ENCODE measurements at regions not wholly inside any gene's neighbourhood (a gene's known extent, or its start where the extent isn't known, plus 50 kb on each side); places are given as distances from the start of the nearest gene placed in this dataset.

- no peaks in the 10 kb centered on the region for H3K27me3 ChIP-seq (ENCODE audit: insufficient read depth, low read length)
Measured at GRCh38 chr5:74167206-74167929, 473.2 kb downstream of the ENC1 start.

DNA sequence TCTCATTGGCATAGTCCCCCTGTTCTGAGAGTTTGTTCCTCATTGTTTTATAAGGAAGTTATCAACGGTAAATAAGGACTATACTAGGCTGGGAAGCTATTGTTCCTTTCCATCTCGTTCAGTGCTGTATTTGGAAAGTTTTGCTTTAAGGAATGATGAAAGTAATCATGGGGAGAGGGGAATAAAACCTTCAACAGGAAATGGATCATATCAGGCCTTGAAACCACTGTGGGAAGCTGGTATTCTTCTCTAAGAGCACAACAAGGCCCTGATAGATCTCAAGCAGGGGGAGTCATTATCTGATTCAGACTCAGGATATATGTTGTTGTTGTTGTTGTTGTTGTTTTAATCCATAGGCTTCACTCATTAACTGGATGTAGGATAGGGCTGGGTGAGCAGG is 474.5 kb downstream of the ENC1 start:
- no peaks in the 10 kb centered on the region for H3K9me3 ChIP-seq (ENCODE audit: low read depth, low read length)
- no peaks in the 10 kb centered on the region for H3K27me3 ChIP-seq (ENCODE audit: insufficient read depth, low read length)
- no peak overlapping the region for H3K4me3 ChIP-seq (ENCODE audit: low read length)
- H3K4me1 ChIP-seq (ENCODE audit: insufficient read depth, low read length): no peaks in the 10 kb centered on the region

More at GRCh38 chr5:74167206-74167929, 473.2 kb downstream of the ENC1 start:
- Histone ChIP-seq H3K4me3 (ENCODE audit: low read length) (no peak overlapping the region), H3K9me3 (ENCODE audit: low read depth, low read length) (no peaks in the 10 kb centered on the region), H3K4me1 (ENCODE audit: insufficient read depth, low read length) (no peaks in the 10 kb centered on the region)

- no peaks in the 10 kb centered on the region for H3K27me3 ChIP-seq (ENCODE audit: insufficient read depth, low read length)
- H3K9me3 ChIP-seq (ENCODE audit: low read depth, low read length): no peaks in the 10 kb centered on the region
- H3K4me3 ChIP-seq (ENCODE audit: low read length): no peak overlapping the region
- H3K4me1 ChIP-seq (ENCODE audit: insufficient read depth, low read length): no peaks in the 10 kb centered on the region
Measured at GRCh38 chr5:74164725-74165235, 475.7 kb downstream of the ENC1 start.

DNA sequence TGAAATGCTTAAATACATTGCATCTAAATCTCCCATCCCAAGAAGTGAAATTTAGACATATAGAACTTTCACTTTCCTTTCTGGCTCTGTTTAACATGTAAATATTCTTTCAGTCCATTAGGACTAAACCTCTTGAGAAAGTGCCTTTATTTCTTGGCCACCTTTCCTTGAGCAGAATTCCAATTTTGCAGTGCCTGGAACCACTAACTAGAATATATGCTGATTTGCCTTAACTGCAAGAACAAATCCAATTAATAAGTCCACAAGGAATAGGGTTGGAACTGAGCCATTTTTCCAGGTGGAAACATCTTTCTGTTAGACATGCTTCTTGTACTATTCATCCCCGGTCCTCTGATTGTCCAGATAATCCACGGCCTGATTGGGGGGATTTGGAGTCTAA is 478.0 kb downstream of the ENC1 start:
- H3K4me1 ChIP-seq (ENCODE audit: insufficient read depth, low read length): no peaks in the 10 kb centered on the region
- no peaks in the 10 kb centered on the region for H3K9me3 ChIP-seq (ENCODE audit: low read depth, low read length)
- H3K27me3 ChIP-seq (ENCODE audit: insufficient read depth, low read length): no peaks in the 10 kb centered on the region
- H3K4me3 ChIP-seq (ENCODE audit: low read length): no peak overlapping the region

DNA sequence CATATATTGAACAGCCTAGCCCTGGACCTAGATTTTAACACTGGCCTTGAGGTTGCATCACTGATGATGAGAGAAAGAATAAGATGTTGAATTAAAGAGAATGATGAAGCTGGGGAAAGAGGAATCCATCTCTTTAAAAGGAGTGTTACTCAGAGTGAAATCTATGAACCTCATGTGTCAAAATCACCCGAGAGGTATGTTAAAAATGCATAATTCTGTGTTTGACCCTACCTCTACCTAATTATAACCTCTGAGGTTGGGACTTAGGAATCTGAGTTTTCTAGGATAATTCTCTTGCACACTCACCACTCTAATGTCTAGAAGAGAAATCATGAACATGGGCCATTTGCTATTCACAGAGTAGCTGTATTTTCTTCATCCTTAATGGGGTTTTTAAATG is 479.4 kb downstream of the ENC1 start:
- Histone ChIP-seq H3K9me3 (ENCODE audit: low read depth, low read length) (no peaks in the 10 kb centered on the region), H3K4me1 (ENCODE audit: insufficient read depth, low read length) (no peaks in the 10 kb centered on the region), H3K4me3 (ENCODE audit: low read length) (no peak overlapping the region), H3K27me3 (ENCODE audit: insufficient read depth, low read length) (no peaks in the 10 kb centered on the region)

GRCh38 chr5:74156728-74157383 is 483.7 kb downstream of the ENC1 start:
- H3K27me3 ChIP-seq (ENCODE audit: insufficient read depth, low read length): no peaks in the 10 kb centered on the region
- no peaks in the 10 kb centered on the region for H3K4me1 ChIP-seq (ENCODE audit: insufficient read depth, low read length)
- no peak overlapping the region for H3K4me3 ChIP-seq (ENCODE audit: low read length)
- H3K9me3 ChIP-seq (ENCODE audit: low read depth, low read length): no peaks in the 10 kb centered on the region

DNA sequence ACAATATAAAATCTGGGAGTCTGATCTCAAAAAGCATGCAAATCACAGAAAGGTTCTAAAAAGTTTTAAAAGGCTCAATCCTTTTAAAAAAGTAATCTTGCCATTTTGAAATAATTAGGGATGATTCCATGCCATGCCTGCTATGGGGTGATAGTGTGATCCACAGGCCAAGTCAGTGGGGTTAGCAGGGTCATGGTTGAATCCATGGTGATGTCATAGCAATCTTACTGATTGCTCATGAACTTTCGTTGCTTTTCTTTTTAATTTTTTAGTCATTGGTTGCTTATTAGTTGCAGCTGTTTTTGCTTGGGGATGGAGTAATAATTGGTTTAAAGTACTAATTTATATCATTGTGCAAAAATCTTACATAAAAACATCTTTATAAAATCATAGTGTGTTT is 485.0 kb downstream of the ENC1 start:
- Histone ChIP-seq H3K4me3 (ENCODE audit: low read length) (no peak overlapping the region), H3K27me3 (ENCODE audit: insufficient read depth, low read length) (no peaks in the 10 kb centered on the region), H3K4me1 (ENCODE audit: insufficient read depth, low read length) (no peaks in the 10 kb centered on the region), H3K9me3 (ENCODE audit: low read depth, low read length) (no peaks in the 10 kb centered on the region)

DNA sequence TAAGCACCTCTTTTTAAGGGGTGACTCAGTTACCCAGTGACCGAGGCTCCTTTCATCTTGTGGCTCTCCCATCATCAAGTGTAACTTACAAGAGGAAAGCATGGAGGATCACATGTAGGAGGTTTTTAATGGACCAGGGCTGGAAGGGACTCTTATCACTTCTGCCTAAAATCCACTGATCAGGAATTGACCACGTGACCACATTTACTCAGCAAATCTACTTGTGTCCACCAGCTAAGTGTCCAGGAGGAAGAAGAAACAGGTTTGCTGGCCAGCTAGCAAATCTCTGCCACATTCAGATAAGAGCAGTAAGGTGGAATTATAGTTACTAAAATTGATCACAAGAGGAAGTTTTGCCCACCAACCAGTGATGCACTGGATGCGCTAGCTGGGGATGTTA is 486.0 kb downstream of the ENC1 start:
- no peak overlapping the region for H3K4me3 ChIP-seq (ENCODE audit: low read length)
- no peaks in the 10 kb centered on the region for H3K27me3 ChIP-seq (ENCODE audit: insufficient read depth, low read length)
- peaks cover 3% of the 10 kb centered on the region for H3K4me1 ChIP-seq (ENCODE audit: insufficient read depth, low read length)
- H3K9me3 ChIP-seq (ENCODE audit: low read depth, low read length): no peaks in the 10 kb centered on the region

GRCh38 chr5:74153255-74153790 is 487.2 kb downstream of the ENC1 start:
- H3K4me3 ChIP-seq (ENCODE audit: low read length): no peak overlapping the region
- H3K4me1 ChIP-seq (ENCODE audit: insufficient read depth, low read length): peaks cover 13% of the 10 kb centered on the region
- H3K27me3 ChIP-seq (ENCODE audit: insufficient read depth, low read length): no peaks in the 10 kb centered on the region
- H3K9me3 ChIP-seq (ENCODE audit: low read depth, low read length): no peaks in the 10 kb centered on the region

DNA sequence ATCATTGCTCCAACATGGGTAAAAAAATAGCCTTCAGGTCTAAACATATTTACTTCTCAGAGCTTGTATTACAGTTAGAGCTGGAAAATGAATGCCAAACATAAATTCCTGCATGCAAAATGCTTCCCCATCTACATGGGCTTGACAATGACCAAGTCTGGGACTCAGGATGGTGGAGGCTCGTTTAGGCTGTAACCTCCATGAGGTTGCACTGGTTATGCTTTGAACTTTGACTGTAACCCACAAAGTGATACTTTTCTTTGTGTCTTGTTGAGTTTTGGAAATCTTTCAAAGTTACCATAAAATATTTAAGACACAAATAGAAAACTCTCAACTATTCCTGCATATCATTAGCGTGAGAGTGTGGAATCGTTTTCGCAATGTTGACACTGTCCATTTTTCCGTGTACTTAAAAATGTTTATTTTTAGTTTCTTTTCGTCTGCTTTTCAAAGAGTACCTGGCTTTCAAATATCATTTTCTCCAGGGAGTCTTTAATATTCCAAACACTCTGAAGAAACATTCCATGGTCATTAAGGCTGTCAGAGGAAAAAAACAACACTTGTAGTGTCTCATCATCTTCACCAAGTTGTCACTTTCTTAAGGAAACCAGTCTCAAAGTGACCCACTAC is 487.8 kb downstream of the ENC1 start:
- Histone ChIP-seq H3K27me3 (ENCODE audit: insufficient read depth, low read length) (no peaks in the 10 kb centered on the region), H3K4me1 (ENCODE audit: insufficient read depth, low read length) (peaks cover 13% of the 10 kb centered on the region), H3K4me3 (ENCODE audit: low read length) (no peak overlapping the region), H3K9me3 (ENCODE audit: low read depth, low read length) (no peaks in the 10 kb centered on the region)

GRCh38 chr5:74152136-74152535 is 488.4 kb downstream of the ENC1 start:
- no peaks in the 10 kb centered on the region for H3K9me3 ChIP-seq (ENCODE audit: low read depth, low read length)
- no peaks in the 10 kb centered on the region for H3K27me3 ChIP-seq (ENCODE audit: insufficient read depth, low read length)
- H3K4me3 ChIP-seq (ENCODE audit: low read length): no peak overlapping the region
- peaks cover 13% of the 10 kb centered on the region for H3K4me1 ChIP-seq (ENCODE audit: insufficient read depth, low read length)

DNA sequence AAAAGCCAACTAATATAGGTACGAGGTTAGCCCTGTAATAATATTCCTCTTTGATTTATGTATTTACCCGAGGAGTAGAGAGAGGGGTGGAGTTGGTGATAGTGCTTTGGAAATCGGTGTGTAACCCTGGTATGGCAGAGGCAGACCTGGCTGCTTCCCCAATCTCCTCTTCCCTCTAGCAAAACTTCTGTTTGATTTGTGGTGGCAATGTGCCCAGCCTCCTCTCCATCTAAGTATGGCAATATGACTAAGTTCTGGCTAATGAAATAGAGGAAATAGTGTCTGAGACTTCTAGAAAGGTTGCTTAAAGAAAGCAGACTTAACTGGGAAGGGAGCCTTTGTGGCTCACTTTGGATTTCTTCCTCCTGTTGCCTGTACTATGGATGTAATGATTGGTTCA is 491.1 kb downstream of the ENC1 start:
- no peak overlapping the region for H3K4me3 ChIP-seq (ENCODE audit: low read length)
- H3K27me3 ChIP-seq (ENCODE audit: insufficient read depth, low read length): no peaks in the 10 kb centered on the region
- peaks cover 13% of the 10 kb centered on the region for H3K4me1 ChIP-seq (ENCODE audit: insufficient read depth, low read length)
- no peaks in the 10 kb centered on the region for H3K9me3 ChIP-seq (ENCODE audit: low read depth, low read length)

- peaks cover 13% of the 10 kb centered on the region for H3K4me1 ChIP-seq (ENCODE audit: insufficient read depth, low read length)
- H3K9me3 ChIP-seq (ENCODE audit: low read depth, low read length): no peaks in the 10 kb centered on the region
- H3K4me3 ChIP-seq (ENCODE audit: low read length): no peak overlapping the region
- H3K27me3 ChIP-seq (ENCODE audit: insufficient read depth, low read length): no peaks in the 10 kb centered on the region
Measured at GRCh38 chr5:74148321-74148720, 492.2 kb downstream of the ENC1 start.

- Histone ChIP-seq H3K27me3 (ENCODE audit: insufficient read depth, low read length) (no peaks in the 10 kb centered on the region), H3K4me1 (ENCODE audit: insufficient read depth, low read length) (peaks cover 13% of the 10 kb centered on the region), H3K9me3 (ENCODE audit: low read depth, low read length) (no peaks in the 10 kb centered on the region), H3K4me3 (ENCODE audit: low read length) (no peak overlapping the region)
Measured at GRCh38 chr5:74146796-74147195, 493.7 kb downstream of the ENC1 start.

GRCh38 chr5:74145951-74146350 is 494.6 kb downstream of the ENC1 start:
- Histone ChIP-seq H3K27me3 (ENCODE audit: insufficient read depth, low read length) (no peaks in the 10 kb centered on the region), H3K9me3 (ENCODE audit: low read depth, low read length) (no peaks in the 10 kb centered on the region), H3K4me1 (ENCODE audit: insufficient read depth, low read length) (peaks cover 13% of the 10 kb centered on the region), H3K4me3 (ENCODE audit: low read length) (no peak overlapping the region)
